ENCODE measurements at regions not wholly inside any gene's neighbourhood (a gene's known extent, or its start where the extent isn't known, plus 50 kb on each side); places are given as distances from the start of the nearest gene placed in this dataset.

DNA sequence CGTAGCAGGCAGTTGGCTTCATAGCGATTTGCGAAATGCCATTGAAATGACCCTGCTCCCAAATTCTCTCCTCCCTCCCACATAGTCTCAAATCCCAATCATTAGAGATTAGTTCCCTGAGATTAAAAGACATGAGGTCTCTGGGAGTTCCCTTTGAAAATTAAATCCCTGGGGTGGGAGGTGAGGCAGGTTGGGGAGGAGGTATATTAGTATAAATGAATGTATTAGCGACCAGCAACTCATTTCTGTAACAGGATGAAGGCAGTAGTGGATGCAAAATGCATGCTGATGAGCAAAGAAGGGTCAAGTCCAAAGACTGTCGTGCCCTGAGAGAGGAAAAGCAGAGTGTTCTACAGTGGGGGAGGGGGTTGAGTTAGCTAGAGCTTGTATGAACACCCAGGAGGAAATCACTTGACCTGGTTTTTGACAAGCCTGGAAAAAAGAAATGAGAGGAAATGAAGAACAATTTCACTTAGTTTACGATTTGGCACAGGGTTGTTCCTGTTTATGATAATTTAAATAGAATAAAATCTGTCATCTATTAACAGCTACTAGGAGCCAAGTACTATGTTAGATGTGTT is 79.6 kb upstream of the MTPN start:
- DNase-seq: no peak

DNA sequence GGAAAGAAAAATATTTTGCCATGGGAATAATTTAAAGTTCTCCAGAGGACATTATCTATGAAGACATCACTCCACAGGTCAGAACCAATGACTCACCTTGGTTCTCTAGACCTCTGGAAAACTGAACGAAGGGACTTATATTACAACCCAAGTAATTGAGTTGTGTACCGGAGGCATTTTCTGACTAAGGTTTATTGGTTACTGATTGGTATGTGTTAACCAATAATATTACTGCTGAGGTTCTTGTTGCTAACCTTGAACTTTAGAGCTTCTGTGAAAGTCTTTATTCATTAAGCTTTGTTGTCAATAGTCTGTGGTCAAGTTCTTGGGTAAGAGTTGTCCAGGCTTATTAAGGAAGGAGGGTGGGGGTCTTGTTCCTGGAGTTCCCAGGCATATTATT is 78.1 kb upstream of the MTPN start:
- DNase-seq: no peak

DNA sequence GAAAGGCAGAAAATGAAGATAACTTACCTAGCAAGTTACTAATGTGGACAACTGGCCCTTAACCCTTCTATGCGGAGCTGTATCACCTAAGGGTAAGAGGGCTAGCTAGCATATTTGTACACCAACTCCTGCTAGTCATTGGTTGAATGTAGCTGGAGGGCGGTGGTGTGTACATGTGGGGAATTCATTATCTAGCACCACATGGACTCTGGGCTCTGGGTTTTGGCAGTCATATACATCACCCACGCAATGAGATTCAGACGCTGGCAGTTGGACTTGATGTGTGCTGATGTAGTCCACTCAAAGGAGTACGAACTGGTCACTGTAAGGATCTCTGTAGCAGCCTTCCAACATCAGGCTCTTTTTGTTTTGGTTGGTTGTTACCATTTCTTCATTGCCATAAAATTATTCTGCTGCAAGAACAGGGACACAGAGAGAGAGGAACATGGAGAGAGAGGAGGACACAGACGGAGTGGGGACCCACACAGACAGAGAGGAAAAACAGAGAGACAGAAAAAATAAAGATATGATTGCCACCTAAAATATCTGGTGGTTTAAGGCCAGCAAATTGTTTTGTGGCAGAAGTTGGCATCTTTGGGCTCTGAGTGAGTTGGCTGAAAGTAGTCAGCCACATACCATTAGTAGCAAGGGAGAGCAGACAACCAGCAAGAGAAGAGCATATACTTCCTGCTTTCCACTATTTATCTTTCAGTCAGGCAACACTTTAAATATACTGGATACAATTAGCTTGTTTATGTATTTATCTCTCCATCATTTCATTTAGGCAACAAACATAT is 76.7 kb upstream of the MTPN start:
- DNase-seq: no peak

DNA sequence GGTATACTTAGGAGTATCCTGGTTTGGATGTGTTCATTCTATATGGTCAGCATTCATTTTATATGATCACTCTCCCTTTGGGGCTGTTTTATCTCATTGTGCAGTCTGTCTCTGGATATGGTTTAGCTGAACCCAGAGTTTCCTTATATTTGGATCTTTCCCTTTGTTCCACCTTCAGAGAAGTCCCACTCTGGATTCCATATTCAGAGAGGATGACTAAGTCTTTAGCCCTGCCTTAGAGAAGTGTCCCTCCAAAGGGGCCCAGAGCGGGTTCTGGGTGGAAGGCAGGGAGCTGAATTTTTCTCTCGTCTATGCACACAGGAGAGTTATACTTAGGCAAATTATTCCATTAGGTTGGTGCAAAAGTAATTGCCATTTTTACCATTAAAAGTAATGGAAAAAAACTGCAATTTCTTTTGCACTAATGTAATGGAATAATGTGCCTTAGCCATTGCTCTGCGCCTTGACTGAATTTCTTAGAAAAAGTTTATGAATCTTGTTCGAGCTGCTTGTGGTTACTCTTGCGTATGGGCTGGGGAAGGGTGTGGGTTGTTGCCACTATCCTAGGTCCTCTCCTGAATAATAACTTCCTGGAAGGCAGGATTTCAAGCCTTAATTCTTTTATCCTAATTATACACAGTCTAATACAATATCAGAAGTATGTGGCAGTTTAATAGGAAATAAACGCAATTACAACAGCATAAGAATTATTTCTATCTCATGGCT is 74.2 kb upstream of the MTPN start:
- DNase-seq: no peak

DNA sequence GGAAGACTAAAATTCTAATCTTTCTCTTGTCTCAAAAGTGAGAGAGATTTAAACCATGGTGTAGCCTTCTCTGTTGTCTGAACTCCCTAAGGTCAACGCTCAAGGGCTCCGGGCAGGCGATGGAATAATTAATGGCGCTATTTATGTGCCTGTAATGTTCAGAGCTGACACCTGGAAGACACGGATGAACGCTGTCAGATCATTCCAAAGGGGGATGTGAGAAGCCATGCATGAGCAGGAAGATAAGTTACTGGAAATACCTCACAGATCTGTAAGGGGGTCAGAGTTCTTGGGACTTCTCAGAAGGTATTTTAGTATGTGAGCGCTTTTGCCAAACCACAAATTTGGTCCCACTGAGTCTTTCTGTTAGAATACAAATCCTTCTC is 73.3 kb upstream of the MTPN start:
- DNase-seq: peak; percentile 42

DNA sequence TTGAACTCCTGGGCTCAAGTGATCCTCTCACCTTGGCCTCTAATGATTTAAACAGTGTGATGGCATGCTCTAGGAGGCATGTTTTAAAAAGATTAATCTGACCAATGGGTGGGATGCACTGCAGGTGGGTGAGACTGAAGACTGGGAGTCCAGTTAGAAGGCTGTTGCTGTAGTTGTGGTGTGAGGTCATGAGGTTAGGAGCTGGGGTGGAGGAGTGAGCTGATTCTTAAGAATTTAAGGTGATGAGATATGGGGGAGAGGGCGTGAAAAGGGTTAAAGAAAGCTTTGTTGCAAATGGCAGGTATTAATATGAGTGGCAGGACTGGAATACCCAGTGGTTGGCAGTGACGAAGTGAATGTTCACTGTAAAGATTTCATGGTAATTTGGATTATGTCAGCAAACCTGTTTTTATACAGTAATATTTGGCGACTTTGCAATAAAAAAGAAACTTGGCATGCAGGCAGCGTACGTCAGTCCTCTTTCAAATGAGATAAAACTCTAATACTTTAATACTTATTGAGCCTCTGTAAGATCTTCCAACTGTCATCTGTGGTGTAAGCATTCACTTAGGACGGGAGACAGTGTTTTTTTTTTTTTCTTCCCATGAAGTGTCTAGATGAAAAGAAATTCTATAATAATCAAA is 72.8 kb upstream of the MTPN start:
- no peak for DNase-seq

DNA sequence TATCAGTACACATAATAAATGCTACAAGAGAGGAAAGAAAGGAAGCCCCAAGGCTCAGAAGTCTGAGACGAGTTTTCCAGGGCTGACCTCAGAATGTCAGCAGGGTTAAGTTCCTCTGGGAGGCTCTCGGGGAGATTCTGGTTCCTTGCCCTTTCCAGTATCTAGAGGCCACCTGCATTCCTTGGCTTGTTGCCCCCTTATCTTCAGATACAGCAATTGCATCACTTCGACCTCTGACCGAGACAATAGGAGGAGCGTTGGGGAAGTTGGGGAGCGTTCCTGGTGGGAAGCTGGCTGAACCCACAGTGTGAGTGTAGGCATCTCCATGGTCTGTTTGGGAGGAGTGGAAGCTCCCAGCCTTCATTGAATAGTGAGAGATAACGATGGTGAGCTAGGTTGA is 72.0 kb upstream of the MTPN start:
- DNase-seq: no peak

DNA sequence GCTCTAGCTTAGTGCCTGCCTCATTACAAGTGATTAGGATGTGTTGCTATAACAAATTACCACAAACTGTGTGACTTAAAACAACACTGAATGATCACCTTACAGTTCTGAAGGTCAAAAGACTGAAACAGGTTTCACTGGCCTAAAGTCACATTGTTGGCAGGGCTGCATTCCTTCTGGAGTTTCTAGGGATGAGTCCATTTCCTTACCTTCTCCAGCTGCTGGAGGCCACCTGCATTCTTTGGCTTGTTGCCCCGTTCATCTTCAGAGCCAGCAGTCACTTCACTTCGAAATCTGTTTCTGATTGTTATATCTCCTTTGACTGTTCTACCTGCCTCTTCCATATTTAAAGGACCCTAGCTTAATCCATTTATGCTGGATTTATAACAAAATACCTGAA is 69.4 kb upstream of the MTPN start:
- DNase-seq: no peak

DNA sequence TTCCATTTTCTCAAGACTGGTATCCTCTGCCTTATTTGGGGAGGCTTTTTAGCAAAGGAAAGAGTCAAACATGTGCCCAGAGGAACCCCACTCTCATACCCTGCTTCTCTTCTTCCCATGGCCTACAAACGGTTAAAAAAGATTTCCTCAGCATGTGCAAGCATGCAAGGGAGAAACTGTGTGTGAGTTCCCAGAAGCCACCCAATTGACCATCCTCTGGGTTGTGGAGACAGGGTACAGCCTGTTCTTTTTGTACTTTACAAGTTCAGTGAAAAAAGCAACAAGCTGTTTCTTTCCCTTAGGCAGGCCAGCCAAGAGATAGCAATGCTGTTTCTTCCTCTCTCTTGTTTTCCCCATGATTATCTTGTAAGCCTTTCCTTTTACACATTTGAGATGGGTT is 68.8 kb upstream of the MTPN start:
- no peak for DNase-seq

DNA sequence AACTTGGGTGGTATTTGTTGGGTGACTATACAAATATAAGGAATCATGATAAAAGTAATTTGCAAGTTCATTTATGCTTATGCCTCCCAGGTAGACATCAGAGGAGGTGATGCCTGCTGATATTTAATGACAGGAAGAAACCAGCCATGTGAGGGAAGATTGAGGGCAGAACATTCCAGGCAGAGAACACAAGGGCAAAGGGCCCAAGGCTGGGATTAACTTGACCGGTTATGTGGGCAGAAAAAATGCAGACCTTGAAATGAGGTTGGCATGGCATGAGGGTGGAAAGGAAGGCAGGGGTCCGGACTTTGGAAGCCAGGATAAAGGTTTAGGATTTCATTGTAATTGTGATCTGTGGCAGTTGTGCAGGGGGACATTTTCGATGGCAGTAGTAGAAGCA is 68.0 kb upstream of the MTPN start:
- no peak for DNase-seq

DNA sequence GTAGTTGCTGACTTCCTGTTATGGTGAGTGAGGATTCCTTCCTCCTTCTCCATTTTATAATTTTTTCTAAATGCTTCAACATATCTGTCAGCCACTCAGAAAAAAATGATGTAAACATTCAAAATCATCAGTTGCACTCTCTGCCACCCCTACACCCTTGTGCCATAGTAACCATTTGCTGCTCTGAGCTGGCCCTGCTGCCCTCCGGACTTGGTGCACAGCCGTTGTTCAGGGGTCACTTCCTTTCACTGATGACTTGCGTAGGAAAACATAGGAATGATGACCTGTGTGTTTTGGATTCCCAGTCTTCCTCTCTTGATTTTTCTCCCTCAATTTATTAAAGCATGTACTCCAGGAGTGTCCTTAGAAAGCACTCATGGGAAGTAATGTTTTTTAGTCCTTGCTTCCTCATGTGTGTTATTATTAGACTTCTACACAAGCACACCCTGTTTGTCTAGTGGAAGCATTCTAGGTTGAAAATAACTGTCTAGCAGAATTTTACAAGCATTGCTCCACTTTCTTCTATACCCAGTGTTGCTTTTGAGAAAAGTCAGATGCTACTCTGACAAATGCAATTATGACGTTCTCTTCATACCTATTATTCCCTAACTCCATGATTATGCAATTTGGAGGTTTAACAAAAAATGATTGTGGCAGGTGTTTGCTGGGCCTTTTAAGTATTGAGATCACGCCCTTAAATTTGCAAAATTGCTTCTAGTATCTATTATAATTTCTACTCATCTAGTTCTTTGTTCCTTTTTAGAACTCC is 62.6 kb upstream of the MTPN start:
- DNase-seq: no peak

DNA sequence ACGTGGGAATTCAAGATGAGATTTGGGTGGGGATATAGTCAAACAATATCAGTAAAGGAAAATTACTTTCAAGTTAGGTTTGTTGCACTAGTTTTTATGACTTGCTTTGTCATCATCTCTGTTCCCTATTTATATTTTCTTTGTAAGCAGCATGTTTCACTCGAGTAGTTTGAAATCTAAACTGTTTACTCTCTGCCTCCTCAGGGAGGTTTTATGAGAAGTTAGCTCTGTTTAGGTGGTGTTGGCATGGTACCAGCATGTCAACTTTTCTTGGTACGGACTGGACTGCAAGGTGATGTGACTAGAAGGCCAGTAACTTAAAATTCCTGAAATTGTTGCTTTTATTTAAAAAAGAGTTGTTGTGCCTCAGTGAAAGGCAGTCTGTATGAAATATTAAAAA is 59.2 kb upstream of the MTPN start:
- DNase-seq: no peak

DNA sequence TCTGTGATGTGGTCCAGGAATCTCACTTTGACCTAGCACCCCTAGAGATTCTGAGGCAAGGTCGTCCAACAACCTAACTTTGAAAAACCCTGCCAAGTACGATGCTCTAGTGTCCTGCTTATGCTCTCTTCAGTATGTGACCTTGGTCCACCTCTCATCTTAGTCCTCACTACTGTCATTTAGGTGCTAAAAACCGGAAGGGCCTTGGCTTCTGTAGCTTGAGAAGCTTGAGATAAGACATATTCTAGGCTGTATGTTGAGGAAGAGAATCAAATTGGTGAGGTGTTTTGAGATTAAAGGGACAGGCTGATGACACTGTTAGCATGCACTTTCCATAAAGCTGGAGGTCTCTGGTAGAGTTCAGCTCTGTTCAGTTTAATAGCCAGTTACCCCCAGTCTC is 57.0 kb upstream of the MTPN start:
- DNase-seq: no peak

DNA sequence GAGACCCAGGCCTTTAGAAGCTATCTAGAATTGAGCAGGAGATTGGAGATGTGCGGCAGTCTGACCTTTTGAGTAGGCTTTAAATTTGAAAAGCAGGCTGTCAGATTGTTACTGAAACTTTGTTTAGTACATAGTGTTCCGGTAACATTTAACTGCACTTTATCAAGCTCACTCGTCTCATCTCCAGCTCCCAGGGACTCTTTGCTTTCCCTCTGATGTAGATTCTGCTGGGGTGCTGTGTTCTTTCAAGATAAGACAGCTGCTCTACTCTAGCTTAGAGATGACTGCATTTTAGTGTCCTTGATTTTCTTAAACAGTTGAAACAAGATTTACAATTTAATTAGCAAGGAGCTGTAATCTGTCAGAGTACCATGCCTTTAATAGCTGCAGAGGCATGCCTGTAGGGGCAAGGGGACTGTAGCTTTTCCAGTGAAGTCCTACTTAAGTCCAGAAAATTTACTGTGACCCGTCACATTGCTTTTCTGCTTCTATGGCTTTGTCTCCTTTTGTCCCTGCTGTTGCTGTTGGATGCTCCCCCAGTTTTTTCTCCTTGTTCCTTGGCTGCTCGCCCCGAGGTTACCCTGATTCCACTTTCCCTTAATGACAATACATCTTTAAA is 56.4 kb upstream of the MTPN start:
- no peak for DNase-seq

DNA sequence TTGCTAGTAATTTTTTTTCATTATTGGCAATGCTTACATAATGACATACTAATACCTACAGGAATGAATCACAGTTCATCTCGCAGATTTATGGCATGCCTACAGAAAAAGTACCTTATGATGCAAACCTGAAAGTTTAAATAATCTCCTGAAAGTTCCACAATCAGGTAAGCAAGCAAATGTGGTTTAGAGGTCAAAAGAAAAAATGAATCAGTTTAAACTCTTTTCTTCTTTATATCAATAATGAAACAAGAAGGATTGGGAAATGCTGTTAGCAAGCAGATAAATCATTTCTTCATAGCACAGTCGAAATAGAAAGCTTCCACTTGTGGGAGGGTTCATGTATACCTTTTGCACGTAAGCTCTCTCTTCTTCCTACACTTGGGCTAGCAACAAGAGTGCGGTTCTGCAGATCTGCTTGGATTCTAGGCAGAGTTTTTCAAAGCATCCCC is 53.7 kb upstream of the MTPN start:
- no peak for DNase-seq

DNA sequence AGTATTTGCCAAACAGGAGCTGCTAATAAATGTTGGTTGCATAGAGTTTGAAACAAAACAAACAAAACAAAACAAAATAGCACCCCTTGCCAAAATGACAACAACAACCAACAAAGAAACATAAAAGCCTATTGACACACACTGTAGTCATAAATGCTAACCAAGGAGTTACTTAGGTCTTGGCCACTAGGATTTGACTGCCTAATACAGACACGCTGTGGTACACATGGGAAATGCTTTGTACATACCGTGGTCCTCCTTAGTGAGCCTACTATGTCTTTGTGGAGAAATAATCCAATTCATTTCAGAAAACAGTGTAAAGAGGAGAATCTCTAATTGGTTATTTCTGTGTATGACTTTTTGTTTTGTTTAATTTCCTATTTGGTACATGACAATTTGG is 53.2 kb upstream of the MTPN start:
- DNase-seq: no peak

DNA sequence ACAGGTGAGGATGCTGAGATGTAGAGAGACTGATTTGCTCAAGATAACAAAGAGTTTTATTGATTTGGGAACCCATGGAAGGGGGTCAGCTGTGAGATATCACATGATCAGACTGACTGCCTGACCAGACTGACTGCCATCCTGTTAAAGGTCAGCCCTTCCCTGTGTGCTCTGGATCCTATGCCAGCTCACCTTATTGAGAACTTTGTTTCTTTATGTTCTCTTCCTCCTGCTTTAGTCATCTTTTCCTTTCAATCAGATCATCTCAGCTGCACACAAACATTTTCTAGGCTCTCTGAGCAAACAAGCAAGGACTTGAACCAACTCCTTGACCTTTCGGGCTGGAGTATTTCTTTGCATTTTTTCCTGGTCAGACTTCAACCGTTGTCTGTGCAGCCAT is 50.0 kb upstream of the MTPN start:
- DNase-seq: no peak
